ENCODE measurements at regions not wholly inside any gene's neighbourhood (a gene's known extent, or its start where the extent isn't known, plus 50 kb on each side); places are given as distances from the start of the nearest gene placed in this dataset.

DNA sequence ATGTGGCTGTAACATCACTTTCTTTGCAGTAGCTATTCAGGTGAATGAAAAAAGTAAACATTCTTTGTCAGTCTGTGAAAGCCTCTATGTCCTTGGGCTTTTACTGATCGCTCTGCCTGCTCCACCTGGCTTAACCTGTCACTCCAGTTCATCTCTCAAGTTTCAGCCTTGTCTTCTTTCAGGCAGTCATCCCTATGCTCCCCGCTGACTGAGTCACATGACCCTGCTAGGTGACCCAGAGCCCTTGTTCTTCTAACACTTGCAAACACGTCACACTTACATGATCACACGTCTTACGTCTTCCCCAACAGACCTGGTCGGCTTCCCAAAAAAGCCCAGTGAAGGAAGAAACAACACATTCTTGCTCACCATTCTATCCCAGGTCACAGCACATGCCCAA lies 499.3 kb upstream of the TENM4 start:
- H3K27ac ChIP-seq: no peak overlapping the region
- TF ChIP-seq, protein P1, sequence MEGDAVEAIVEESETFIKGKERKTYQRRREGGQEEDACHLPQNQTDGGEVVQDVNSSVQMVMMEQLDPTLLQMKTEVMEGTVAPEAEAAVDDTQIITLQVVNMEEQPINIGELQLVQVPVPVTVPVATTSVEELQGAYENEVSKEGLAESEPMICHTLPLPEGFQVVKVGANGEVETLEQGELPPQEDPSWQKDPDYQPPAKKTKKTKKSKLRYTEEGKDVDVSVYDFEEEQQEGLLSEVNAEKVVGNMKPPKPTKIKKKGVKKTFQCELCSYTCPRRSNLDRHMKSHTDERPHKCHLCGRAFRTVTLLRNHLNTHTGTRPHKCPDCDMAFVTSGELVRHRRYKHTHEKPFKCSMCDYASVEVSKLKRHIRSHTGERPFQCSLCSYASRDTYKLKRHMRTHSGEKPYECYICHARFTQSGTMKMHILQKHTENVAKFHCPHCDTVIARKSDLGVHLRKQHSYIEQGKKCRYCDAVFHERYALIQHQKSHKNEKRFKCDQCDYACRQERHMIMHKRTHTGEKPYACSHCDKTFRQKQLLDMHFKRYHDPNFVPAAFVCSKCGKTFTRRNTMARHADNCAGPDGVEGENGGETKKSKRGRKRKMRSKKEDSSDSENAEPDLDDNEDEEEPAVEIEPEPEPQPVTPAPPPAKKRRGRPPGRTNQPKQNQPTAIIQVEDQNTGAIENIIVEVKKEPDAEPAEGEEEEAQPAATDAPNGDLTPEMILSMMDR (IDR thresholded peaks at IDR 0.05): no peak
- TF ChIP-seq ZFX (IDR thresholded peaks at IDR 0.05; ENCODE audit: borderline replicate concordance): no peak

DNA sequence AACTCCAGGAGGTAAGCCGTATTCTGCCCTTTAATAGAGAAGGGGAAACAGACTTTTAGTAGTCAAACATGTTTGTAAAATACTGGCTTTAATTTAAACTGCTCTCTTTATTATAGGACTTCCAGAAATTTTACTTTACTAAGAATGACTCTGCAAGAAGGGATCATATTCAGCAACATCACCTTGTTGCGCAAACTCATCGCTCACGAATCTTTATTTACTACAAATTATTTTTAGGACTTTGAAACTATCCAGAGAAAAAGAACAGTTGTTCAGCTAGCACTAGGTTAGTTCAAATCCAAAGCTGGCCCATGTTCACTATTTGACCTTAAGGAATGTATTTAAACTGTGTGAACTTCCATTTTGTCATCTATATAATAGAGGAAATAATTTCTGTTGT lies 498.3 kb upstream of the TENM4 start:
- no peak for TF ChIP-seq ZFX (IDR thresholded peaks at IDR 0.05; ENCODE audit: borderline replicate concordance)
- TF ChIP-seq, protein P1 (IDR thresholded peaks at IDR 0.05): no peak
- no peak overlapping the region for H3K27ac ChIP-seq

DNA sequence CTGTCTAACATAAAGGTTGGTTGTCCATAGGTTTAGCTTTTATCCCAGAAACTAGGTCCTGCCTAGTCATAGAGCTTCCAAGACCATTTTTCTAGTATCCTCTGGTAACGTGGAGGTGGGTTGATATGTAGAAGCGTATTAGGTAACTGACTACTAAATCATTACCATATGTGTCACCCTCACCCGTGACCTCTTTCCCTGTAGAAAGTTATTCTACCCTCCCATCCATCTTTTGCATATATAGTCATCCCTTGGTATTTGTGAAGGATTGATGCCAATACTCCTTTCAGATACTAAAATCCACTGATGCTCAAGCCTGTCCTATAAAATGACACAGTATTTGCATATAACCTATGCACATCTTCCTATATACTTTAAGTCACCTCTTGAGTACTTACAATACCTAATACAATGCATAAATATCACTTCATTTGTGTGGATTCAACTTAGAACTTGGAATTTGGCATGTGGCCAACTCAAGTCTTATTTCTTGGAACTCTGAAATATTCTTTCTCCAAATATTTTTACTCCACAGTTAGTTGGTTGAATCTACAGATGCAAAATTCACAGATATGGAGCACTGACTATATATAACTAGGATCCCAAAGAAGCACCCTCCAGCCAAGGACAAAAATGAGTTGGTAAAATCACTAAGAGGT lies 497.0 kb upstream of the TENM4 start:
- H3K27ac ChIP-seq: no peak overlapping the region
- TF ChIP-seq, protein P1 (IDR thresholded peaks at IDR 0.05): no peak
- TF ChIP-seq ZFX (IDR thresholded peaks at IDR 0.05; ENCODE audit: borderline replicate concordance): no peak

DNA sequence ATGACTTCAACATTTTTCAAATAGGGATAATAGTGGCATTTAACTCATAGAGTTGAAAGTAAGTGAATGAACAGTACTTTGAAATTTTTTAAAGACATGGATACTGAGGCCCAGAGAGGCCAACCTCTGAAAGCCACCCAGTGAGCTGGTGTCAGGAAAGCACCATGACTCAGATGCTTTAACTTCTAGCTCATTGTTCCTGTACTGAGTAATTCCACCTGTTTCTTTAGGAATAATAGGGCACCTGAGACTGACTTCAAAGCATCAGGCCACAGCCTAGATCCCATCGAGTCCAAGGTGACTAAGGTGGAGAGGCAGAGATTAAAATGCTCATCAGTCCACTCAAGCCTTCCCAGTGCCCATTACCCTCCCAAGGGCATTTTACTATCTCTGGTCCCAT lies 491.8 kb upstream of the TENM4 start:
- no peak overlapping the region for H3K27ac ChIP-seq
- TF ChIP-seq, protein P1 (IDR thresholded peaks at IDR 0.05): no peak
- no peak for TF ChIP-seq ZFX (IDR thresholded peaks at IDR 0.05; ENCODE audit: borderline replicate concordance)

DNA sequence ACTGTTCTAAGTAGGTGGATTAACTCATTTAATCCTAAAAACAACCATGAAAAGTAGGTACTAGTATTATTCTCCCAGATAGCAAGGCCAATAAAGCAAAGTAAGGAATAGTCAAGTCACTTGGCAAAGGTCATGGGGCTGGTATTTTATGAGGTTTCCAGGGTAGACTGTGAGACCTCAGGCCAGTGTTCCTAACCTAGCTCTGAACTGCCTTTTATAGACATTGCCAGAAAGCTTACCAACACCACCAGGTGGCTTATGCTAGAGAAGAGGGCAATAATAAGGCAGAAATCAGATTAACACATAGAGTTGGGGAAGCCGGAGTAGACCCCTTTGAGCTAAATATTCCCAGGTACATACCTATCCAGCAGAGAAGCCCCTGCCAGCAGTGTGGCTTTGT lies 490.9 kb upstream of the TENM4 start:
- TF ChIP-seq, protein P1 (IDR thresholded peaks at IDR 0.05): no peak
- TF ChIP-seq ZFX (IDR thresholded peaks at IDR 0.05; ENCODE audit: borderline replicate concordance): no peak

DNA sequence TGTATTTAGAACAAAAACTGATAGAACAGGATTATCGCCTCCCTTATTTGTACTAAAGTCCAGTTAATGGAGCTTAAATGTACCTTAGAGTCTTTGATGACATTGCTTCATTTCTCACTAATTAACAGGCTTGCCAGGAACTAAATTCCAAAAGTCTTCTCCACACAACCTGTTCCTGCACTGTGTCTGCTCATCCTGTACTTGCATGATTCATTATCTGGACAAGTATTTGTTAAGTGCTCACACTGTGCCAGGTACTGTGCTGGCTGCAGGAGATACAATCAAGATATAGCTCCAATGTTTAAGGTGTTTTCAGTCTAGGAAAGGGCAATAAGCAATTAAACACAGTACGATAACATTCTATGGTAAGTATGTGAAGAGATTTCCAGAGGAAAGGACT lies 485.9 kb upstream of the TENM4 start:
- H3K27ac ChIP-seq: no peak overlapping the region
- TF ChIP-seq, protein P1 (IDR thresholded peaks at IDR 0.05): no peak
- no peak for TF ChIP-seq ZFX (IDR thresholded peaks at IDR 0.05; ENCODE audit: borderline replicate concordance)

More for the DNA sequence above, 490.9 kb upstream of the TENM4 start:
- H3K27ac ChIP-seq: no peak overlapping the region

DNA sequence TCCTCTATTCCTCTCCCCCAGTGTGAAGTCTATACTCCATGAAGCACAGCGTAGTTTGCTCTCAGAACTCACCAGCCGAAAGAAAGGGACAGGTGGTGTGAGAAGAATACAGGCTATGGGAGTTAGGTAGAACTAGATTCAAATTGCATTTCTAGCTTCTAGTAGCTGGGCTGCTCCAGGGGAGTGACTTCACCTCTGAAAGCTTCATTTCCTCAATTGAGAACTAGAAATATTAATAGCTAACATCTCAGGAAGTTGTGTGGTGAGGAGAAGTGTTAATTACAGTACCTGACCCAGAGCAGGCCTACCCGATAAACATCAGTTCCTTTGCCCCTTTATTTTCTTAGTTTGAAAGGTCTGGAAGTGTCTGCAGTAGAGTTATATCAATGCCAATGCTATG lies 484.7 kb upstream of the TENM4 start:
- no peak overlapping the region for H3K27ac ChIP-seq
- no peak for TF ChIP-seq ZFX (IDR thresholded peaks at IDR 0.05; ENCODE audit: borderline replicate concordance)
- TF ChIP-seq, protein P1 (IDR thresholded peaks at IDR 0.05): no peak
